Keratinocyte (primary cell): ENCODE measurements at regions not wholly inside any gene's neighbourhood (a gene's known extent, or its start where the extent isn't known, plus 50 kb on each side); places are given as distances from the start of the nearest gene placed in this dataset.

Experiments
- DNase-seq: peaks from one replicate; pipeline ENCODE4 v3.0.0-alpha.2; 2011; ENCODE audit warnings: low read depth, missing footprints, low spot score
- FAIRE-seq: peaks from 2 replicates; lab custom pipeline; 2011; peaks lifted over from hg19 to GRCh38; lab: Jason Lieb, UNC
- H2AFZ ChIP-seq: 2 replicates; pipeline ENCODE4 v1.6.0; 2012; ENCODE audit warnings: low read length, control low read depth, inconsistent platforms; ENCODE audit not compliant: control insufficient read depth
- H3K27ac ChIP-seq: 2 replicates; pipeline ENCODE4 v1.5.1; 2011; ENCODE audit warnings: low read length; ENCODE audit not compliant: control insufficient read depth, insufficient read depth
- H3K27me3 ChIP-seq: 3 replicates; pipeline ENCODE4 v1.6.0; 2011; ENCODE audit warnings: low read length; ENCODE audit not compliant: control insufficient read depth, insufficient read depth; ENCODE audit errors: extremely low read depth
- H3K36me3 ChIP-seq, 2 experiments: 2 replicates in 1 of 2; 3 replicates in 1 of 2; pipeline ENCODE4 v1.5.1; 2011; ENCODE audit warnings: low read length in 2 of 2, mild to moderate bottlenecking in 1 of 2; ENCODE audit not compliant: control insufficient read depth in 2 of 2, insufficient read depth in 2 of 2; ENCODE audit errors: extremely low read depth in 1 of 2
- H3K4me1 ChIP-seq: 3 replicates; pipeline ENCODE4 v1.5.1; 2011; ENCODE audit warnings: low read length; ENCODE audit not compliant: control insufficient read depth, insufficient read depth; ENCODE audit errors: extremely low read depth
- H3K4me2 ChIP-seq: 3 replicates; pipeline ENCODE4 v1.6.0; 2011; ENCODE audit warnings: low read depth, low read length; ENCODE audit not compliant: control insufficient read depth, insufficient read depth; ENCODE audit errors: extremely low read depth
- H3K4me3 ChIP-seq, 3 experiments: fragments of 200-600 bp in 1 of 3; sonication (generic) in 1 of 3; 2 replicates in 2 of 3; 3 replicates in 1 of 3; pipeline ENCODE4 v1.5.1; 2011 to 2016; ENCODE audit warnings: low read length in 3 of 3, mild to moderate bottlenecking in 3 of 3, control low read depth in 2 of 3, inconsistent platforms in 1 of 3, low read depth in 1 of 3, mixed read lengths in 1 of 3, mixed run types in 1 of 3, moderate library complexity in 1 of 3; ENCODE audit not compliant: control insufficient read depth in 2 of 3, insufficient read depth in 2 of 3; ENCODE audit errors: extremely low read depth in 1 of 3
- H3K79me2 ChIP-seq: 2 replicates; pipeline ENCODE4 v1.6.0; 2012; ENCODE audit warnings: low read length; ENCODE audit not compliant: control insufficient read depth, insufficient read depth
- H3K9ac ChIP-seq: 3 replicates; pipeline ENCODE4 v1.6.0; 2011; ENCODE audit warnings: low read length; ENCODE audit not compliant: control insufficient read depth, insufficient read depth; ENCODE audit errors: extremely low read depth
- H3K9me1 ChIP-seq: 3 replicates; pipeline ENCODE4 v1.6.0; 2011; ENCODE audit warnings: low read length; ENCODE audit not compliant: control insufficient read depth, insufficient read depth; ENCODE audit errors: extremely low read depth
- H3K9me3 ChIP-seq: 2 replicates; pipeline ENCODE4 v1.5.1; 2012; ENCODE audit warnings: low read depth, low read length; ENCODE audit not compliant: control insufficient read depth
- H4K20me1 ChIP-seq: 3 replicates; pipeline ENCODE4 v1.6.0; 2011; ENCODE audit warnings: low read length; ENCODE audit not compliant: control insufficient read depth, insufficient read depth; ENCODE audit errors: extremely low read depth
- CTCF ChIP-seq, 3 experiments: IDR thresholded peaks in 1 of 3; conservative IDR thresholded peaks in 1 of 3; optimal IDR thresholded peaks in 1 of 3; 2 replicates in 2 of 3; 3 replicates in 1 of 3; pipeline versions ENCODE3 to v1.5.1; 2011; ENCODE audit warnings: low read length in 3 of 3, mild to moderate bottlenecking in 3 of 3, moderate library complexity in 2 of 3, control low read depth in 1 of 3, inconsistent platforms in 1 of 3; ENCODE audit not compliant: insufficient read depth in 2 of 3; ENCODE audit errors: extremely low read depth in 1 of 3
- EZH2 ChIP-seq: IDR thresholded peaks from one replicate; pipeline ENCODE4 v1.6.1; 2012; ENCODE audit warnings: inconsistent platforms, mild to moderate bottlenecking, low read length, moderate library complexity
- dilution Hi-C: fragments of 300-500 bp; cut with MboI; formaldehyde crosslinking; loops from one replicate; pipeline ENCODE4 v1.7.0; 2020; ENCODE audit warnings: low sequenced_read_pairs; ENCODE audit not compliant: extremely low pct_ligation_motif_present

DNA sequence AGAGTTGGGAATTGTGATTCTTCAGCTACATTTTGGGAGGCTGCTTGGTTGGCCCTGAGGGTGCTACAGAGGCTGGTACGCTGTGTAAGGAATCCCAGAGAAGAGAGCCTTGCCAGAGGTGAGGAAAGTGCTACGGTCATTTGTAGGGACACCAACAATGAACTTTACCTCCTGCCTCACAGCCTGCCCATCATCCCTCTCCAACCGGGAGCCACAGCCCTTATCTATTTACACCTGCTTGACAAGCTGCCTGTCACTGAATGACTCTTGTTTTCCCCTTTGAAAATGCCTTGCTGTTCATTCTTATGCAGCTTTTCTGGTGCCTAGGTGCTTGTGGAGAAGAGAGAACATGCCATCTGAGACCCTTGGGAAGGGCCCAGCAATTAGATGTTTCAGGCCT lies 110.8 kb downstream of the PCSK1 start:
- no peak overlapping the region for H3K9ac ChIP-seq
- no peaks in the 10 kb centered on the region for H3K79me2 ChIP-seq
- dilution Hi-C loops = no loop called here
- no peaks in the 10 kb centered on the region for H3K9me1 ChIP-seq
- no peak overlapping the region for H3K4me2 ChIP-seq
- no peak for FAIRE-seq
- no peak for TF ChIP-seq EZH2
- TF ChIP-seq CTCF (optimal IDR thresholded peaks at IDR 0.05 in 1 of 3, IDR thresholded peaks at IDR 0.05 in 1 of 3, conservative IDR thresholded peaks at IDR 0.05 in 1 of 3; ENCODE audit: extremely low read depth in 1 of 3, insufficient read depth in 2 of 3, low read length in 3 of 3) = no peak
- H3K4me3 ChIP-seq = no peak overlapping the region
- no peaks in the 10 kb centered on the region for H3K9me3 ChIP-seq
- no peak overlapping the region for H3K27ac ChIP-seq
- no peak for DNase-seq
- no peaks in the 10 kb centered on the region for H4K20me1 ChIP-seq
- peaks cover 26% of the 10 kb centered on the region for H3K4me1 ChIP-seq
- no peak overlapping the region for H2AFZ ChIP-seq
- peaks cover 0 to 1% of the 10 kb centered on the region in 2 experiments for H3K36me3 ChIP-seq
- H3K27me3 ChIP-seq = no peaks in the 10 kb centered on the region

GRCh38 chr5:96321345-96321744 lies 111.7 kb downstream of the PCSK1 start:
- DNase-seq = no peak
- H3K4me1 ChIP-seq = peaks cover 28% of the 10 kb centered on the region
- H3K36me3 ChIP-seq = peaks cover 0 to 1% of the 10 kb centered on the region in 2 experiments
- H3K9me1 ChIP-seq = no peaks in the 10 kb centered on the region
- H3K79me2 ChIP-seq = no peaks in the 10 kb centered on the region
- H3K27ac ChIP-seq = peak overlapping the region; percentile 74
- no peak overlapping the region for H3K4me3 ChIP-seq
- H3K9ac ChIP-seq = peak overlapping the region; percentile 1
- dilution Hi-C loops = no loop called here
- H3K4me2 ChIP-seq = no peak overlapping the region
- H4K20me1 ChIP-seq = no peaks in the 10 kb centered on the region
- H3K27me3 ChIP-seq = no peaks in the 10 kb centered on the region
- no peak for FAIRE-seq
- H2AFZ ChIP-seq = no peak overlapping the region
- TF ChIP-seq EZH2 (no peak), CTCF (optimal IDR thresholded peaks at IDR 0.05 in 1 of 3, IDR thresholded peaks at IDR 0.05 in 1 of 3, conservative IDR thresholded peaks at IDR 0.05 in 1 of 3; ENCODE audit: extremely low read depth in 1 of 3, insufficient read depth in 2 of 3, low read length in 3 of 3) (no peak)
- H3K9me3 ChIP-seq = no peaks in the 10 kb centered on the region
